ENCODE measurements at regions not wholly inside any gene's neighbourhood (a gene's known extent, or its start where the extent isn't known, plus 50 kb on each side); places are given as distances from the start of the nearest gene placed in this dataset.
"Not testable (repeated sequence)": the region's sequence is repeated elsewhere in the genome, so short reads cannot be mapped to it uniquely, and the experiment has no call there.

DNA sequence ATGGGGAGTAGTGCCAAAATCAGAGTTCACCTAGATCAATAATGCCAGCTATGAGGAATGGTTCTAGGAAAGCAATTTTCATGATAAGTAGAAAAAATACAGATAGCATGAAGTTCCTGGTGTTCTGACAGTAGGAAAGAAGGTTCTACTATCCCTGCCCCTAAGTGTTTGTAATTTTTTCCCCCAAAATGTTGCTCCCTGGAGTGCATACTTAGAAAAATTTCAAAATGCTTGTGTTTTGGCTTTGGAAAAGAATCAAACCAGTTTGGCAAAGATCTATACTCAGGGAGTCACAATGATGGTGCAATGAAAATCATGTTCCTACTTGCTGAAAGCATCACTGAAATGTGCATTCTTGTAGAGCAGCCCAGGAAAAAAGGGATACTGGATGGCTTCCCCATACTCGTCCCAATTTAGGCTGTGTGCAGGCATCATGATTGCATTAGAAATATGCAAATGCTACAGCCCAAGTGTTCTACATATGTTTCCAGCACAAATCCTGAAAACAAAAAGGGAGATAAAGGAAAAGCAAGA is 74.7 kb downstream of the LPAR4 start:
- DNase-seq (ENCODE audit: low spot score) = no peak

DNA sequence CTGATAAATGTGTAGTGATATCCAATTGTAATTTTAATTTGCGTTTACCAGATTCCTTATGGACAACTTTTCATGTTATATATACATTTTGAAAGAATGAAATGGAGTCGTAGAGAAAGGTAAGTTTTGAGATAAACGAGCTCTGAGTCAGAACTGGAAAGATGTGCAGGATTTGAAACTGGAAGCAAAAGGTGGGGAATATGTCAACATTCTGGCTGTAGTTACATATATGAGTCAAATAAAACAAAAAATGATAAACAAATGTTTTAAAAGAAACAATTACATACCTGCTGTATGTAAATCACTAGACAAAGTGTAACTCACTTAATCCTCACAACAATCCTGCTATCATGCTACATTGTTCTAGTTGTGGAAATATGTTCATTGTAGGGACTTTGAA is 84.0 kb downstream of the LPAR4 start:
- DNase-seq (ENCODE audit: low spot score) = no peak

DNA sequence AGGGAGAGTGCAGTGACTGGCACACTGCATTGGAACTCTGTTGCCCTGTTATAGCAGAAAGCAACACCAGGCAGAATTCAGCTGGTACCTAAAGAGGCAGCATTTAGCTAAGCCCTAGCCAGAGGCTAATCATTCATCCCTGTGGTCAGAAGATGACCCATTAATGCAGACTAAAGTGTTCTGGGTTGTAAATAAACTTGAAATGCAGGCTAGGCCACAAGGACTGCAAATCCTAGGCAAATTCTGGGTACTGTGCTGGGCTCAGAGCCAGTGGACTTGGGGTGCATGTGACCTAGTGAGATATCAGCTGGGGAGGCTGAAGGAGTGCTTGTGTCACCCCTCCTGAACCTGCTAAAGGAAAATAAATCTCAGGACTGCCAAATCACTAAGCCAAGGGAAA is 91.2 kb downstream of the LPAR4 start:
- DNase-seq (ENCODE audit: low spot score) = peak; percentile 1

DNA sequence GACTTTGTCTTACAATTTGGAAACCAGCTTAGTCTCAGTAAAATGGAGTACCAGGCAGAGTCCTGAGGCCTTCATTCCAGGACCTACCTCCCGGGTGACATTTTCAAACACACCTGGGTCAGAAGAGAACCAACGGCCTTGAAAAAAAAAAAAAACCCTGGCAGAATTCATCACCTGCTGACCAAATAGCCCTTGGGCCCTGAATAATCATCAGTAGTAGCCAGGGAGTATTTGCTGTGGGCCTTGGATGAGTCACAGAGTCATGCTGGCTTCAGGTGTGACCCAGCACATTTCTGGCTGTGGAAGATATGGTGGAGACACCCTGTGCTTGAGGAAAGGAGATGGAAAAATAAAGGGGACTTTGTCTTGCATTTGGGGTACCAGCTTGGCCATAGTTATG is 92.2 kb downstream of the LPAR4 start:
- DNase-seq (ENCODE audit: low spot score) = no peak

DNA sequence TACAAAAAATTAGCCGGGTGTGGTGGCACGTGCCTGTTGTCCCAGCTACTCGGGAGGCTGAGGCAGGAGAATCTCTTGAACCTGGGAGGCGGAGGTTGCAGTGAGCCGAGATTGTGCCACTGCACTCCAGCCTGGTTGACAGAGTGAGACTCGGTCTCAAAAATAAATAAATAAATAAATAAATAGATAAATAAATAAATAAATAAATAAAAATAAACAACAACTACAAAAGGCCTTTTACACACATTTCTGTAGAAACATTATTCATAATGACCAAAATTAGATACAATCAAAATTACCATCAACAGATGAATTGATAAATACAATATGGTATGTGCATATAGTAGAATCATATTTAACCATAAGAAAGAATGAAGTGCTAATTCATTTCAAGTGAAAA is 96.7 kb downstream of the LPAR4 start:
- not testable (repeated sequence) for DNase-seq (ENCODE audit: low spot score)

DNA sequence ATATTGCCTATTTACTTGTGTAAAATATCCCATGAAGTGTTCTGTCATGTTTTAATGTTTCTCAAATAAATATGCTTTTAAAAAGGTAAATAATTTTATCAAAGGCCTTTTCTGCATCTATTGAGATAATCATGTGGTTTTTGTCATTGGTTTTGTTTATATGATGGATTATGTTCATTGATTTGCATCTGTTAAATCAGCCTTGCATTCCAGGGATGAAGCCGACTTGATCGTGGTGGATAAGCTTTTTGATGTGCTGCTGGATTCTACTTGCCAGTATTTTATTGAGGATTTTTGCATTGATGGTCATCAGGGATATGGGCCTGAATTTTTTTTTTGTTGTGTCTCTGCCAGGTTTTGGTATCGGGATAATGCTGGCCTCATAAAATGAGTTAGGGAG is 63.9 kb upstream of the P2RY10 start:
- not testable (repeated sequence) for DNase-seq (ENCODE audit: low spot score)

DNA sequence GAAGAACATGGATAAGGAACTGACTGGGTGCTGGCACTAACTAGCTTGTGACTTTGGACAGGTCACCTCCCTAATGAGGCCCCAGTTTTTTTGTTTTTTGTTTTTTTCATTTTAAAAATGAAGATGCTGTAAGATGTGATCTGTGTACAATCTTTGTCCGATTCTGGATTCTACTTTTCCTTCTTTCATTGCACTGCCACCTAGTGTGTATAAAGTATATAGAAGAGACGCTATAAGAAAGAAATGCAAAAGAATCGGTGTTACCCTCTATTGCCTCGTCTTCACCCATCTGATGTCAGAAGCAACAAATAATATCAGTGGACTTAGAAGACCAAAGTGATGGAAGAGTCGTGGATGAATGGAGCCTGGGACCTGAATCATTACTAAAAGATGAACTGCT is 58.6 kb upstream of the P2RY10 start:
- DNase-seq (ENCODE audit: low spot score) = peak; percentile 1

All from pons (tissue), 1 donor.